CD1c-positive myeloid dendritic cell (primary cell): ENCODE measurements at regions not wholly inside any gene's neighbourhood (a gene's known extent, or its start where the extent isn't known, plus 50 kb on each side); places are given as distances from the start of the nearest gene placed in this dataset.
"Not testable (repeated sequence)": the region's sequence is repeated elsewhere in the genome, so short reads cannot be mapped to it uniquely, and the experiment has no call there.

ENCODE experiments used
- DNase-seq: peaks from one replicate; pipeline ENCODE4 v3.0.0-alpha.2; 2016; ENCODE audit errors: extremely low spot score

DNA sequence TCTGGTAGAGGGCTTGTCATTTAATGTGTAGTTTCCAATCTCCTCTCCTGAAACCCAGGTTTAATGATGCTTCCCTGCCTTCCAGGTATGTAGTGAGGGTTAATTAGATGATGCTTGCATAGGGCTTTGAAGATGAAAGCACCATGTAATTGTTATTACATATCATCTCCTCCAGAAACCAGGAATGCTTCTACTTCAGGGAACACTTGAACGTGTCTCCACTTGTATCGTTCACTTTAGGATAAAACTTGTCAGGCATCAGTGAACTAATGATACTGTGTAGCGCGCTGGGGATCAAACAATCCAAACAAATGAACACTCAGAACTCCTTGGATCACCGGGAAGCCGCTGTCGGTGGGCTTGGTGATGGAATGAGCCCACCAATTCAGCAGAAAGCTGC, 260.9 kb upstream of the FZD8 start:
- DNase-seq, result no peak

DNA sequence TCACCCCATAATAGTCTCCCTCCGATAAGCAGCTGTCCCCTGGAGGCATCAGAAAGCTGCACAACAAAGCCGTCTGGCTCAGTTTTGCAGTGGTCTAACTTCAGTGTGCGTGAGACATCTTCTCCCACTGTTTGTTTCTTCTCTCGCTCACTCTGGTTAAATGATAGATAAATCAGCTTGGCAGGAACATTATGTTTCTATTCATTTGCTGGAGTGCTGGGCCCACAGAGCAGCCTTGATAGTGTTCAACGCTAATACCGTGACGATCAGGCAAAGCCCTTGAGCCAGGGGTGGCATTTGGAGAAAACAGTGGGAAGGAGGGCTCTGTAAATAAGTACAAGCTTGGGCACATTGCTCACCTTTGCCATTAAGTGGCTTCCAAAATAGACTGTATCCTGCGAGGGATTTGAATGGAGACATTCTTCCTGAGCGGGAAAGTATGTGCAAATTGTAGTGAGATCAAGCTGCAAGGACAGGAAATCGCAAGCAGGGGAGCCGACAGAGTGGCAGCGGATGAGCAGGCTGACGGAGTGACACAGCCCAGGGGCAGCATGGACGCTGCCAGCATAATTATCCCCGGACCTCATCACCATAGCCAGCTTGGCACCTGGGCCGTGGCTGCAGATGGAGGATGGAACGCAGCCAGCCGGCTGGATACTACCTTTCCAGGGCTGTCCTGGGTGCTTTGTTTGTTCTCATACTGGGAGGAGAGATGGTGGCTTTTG, 256.8 kb upstream of the FZD8 start:
- DNase-seq, result no peak

DNA sequence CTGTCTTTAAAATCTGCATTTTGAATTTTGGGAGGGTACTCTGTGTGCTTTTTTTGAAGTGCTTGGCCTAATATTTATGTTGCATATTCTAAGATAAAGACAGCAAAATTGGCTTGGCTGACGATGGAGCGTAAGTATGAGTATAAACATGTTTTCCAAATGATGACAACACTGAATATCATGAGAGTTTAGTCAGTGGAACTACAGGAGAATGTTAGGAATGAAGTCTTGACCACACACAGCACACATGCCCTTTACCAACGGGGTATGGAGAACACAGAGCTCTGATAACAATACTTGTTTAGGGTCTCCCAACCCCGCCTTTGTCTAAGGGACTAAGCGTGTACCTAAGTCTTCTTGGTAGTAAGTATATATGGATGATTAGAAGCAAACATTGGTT, 253.9 kb upstream of the FZD8 start:
- no peak for DNase-seq

DNA sequence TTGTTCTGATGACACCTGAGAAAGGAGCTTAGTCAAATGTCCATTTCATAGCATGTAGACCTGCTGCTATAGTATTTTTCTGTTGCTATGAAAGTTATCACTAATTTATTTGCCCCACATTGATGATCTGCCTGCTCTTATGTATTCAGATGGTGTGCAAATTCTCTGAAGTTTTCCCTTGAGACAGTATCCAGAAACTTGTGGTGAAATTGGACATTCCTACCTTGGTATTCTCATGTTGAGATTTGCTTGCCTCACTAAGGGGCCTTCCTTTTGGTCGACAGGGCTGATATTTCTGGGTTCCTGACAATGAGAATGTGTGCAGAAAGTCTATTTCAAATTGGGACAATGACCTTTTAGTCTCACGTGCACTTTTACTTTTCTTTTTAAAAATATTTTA, 253.2 kb upstream of the FZD8 start:
- no peak for DNase-seq

DNA sequence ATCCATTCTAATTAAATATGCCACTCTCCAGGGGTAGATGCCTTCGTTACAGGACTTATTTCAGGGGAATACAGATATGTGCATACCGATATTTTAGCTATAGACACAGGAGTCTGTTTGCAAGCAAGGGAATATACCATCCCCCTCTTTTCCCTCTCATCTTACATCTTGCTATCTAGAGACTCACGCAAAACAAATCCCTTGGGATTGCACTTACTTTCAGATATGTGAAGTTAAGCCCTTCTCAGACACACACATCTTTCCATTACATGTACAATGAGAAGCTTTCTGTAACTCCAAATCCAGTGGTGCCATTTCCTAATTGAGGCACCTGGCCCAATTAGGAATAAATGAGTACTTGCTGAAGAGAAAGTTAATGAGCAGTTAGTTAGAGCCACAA, 250.4 kb upstream of the FZD8 start:
- no peak for DNase-seq

DNA sequence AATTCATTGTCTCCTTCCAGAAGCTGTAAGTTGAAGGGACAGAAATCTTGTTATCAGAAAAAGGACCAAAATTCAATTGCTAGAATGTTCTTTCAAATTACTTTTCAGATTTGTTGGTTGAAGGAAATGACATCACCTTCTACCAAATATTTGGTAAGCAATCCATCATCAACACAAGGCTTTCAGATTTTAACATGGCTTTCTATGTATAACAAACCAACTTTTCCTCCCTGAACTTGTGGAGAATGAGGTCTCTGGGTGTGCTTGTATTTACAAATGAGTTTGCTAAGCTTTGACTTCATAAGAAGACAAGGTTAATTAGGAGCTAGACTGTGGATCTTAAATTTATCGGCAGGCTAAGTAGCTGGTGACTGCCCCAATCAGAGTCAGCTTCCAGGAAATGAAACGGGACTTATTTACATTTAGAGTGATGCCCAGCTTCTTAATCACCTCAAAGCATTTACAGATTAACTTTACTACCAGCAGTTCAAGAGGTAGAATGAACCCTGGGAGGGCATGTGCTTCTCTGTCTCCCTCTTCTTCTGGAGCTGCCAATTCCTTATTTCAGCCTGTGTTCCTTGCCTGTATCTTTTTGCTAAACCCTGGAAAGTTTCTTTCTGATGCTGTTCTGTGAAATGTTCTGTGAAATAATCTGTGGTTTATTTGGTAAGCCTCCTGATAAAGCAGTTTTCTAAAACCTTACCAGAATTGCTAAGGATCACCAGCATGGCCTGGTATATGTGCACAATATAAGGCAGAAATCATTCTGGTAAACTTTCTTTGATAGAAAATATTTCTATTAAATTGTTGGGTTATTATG, 248.8 kb upstream of the FZD8 start:
- DNase-seq, result no peak

DNA sequence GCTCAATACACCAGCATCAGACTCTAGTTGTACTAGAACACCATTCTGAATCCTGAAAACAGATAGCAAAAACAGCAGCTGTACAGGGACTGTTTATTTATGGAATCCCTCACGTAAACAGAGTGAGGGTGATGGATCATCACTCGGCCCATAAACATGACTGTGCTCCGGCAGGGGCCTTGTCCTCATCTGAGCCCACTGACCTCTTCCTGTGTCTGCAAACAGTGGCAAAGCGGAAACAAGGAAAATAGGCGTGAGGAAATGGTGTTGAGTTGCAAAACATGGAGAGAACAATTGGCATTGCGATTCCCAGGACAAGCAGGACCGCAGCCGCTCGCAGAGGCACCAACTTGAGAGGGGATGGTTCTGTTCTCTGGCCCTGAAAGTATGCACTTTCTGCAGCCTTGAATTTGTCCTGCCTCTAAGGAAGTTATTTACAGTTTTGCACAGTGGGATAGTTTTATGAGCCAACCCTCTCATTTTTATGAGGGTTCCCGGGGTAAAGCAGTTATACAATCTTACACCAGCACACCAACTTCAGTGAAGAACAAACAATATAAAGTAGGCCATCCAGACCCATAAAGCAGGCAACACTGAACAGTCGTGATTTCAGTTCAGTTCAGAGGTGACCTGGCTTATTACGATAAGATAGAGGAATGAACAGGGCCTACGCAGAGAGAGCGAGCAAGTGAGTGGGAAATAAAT, 248.0 kb upstream of the FZD8 start:
- DNase-seq, result no peak

DNA sequence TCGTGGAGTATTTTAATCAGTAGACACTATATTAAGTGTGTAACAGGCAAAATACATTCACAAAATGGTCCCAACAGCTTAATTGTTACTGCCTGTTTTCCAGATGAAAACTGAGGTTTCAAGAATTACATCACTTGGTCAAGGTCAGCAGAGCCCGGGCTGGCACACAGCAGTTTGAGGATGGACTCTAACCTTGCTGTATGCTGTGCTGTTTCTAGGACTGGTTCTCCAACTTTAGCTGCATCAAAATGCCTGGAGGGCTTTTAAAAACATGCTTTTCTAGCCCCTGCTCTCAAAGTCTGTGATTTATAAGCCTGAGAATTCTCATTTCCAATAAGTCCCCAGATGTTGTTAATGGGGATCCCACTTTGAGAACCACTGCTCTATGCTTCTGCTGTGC, 247.1 kb upstream of the FZD8 start:
- DNase-seq, result no peak

DNA sequence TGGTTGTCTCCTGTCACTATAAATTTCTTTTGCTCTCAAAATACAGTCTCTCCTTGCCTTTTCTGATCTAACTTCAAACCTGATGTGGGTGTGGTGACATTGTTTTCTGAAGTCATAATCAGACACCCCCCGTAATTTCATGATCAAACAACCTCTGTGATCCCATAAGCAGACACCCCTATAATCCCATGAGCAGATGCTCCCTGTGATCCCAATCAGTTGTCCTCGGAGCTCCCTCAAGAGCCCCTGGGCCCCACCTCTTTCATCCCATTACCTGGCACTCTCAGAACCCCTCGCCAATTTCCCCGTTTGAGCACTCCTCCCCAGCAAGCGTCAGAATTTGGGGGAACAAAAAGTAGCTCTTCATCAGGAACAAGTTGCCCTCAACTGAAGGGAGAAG, 246.3 kb upstream of the FZD8 start:
- DNase-seq, result no peak

DNA sequence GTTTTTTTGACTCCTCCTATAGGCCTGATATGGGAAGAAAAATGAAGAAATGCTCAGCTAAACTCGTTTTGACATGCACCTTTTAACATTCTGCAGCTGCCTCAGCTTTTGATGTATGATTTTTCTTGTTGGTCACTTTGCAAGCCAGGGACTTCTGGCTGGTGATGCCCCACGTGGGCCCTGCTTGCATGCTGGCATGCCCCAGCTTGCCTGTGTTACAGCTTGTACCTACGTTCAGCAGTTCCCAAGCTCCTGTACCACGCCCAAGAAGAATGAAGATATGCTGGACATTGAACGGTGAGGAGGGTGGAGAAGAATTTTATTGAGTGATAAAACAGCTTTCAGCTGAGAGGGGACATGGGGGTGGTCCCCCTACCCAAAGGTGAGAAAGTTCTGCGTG, 245.6 kb upstream of the FZD8 start:
- no peak for DNase-seq

DNA sequence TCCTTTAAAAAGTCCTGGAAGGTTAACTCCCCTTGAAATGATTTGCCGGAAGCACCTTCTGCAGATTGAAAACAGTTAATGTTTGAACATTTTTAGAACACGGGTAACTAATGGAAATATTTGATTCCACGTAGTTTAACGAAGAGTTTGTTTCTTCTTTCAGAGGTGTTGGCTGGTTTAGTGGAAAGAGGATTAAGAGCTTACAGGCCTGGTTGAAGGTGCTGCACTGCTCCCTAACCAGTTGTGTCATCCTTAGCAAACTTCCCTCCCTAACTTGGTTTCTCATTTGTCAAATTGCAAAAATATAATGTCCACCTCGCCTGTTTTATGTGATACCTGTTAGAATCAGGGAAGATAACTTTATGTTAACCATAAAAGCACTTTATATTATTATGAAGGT, 243.0 kb upstream of the FZD8 start:
- DNase-seq, result no peak

DNA sequence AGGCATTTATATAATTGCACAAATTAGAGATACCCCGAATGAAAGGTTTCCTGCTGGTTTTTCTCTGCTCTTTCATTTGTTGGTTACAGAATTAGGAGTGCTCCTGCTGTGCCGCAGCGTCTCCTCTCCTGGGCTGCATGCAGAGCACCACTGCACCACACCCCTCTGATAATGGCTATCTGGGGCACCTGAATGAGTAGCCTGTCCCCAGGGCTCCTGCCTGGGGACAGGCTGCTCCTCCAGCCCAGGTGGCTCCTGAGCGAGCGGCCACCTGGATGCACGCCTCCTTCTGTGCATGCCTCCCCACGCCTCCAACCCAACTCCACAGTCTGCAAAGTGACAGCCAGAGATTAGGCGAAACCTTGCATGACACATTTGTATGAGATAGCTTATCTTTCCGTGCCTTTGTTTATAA, 242.6 kb upstream of the FZD8 start:
- DNase-seq, result no peak

DNA sequence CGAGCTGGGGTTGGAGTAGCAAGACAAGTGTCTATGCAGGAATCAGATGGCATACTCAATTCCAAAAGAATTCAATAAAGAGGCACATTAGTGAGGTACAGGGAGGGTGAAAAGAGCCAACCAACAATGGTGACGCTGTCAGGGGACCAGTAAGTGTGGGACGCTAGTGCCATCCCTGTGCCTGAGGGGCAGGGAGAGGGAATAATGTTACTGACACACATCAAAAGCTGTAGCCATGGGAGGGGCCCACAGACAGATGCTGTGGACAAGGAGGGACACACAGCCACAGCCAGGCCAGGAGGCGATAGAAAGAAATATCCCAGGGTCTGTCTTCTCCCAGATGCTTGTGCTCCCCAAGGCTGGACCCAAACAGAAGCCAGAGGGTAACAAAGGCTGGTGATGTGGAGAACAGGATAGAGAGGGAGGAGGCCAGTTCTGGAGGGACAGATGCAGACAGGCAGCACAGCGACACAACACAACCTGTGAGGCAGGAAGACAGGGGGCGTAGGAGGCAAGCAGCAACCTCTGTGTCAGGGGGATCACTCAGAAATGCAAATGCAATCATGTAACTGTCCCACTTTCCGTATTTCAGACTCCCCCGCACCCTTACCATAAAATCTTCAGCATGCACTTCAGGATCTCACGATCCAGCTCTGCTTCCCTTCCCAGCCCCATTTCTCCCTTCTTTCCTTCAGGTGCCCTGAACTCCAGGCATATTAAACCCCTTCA, 240.5 kb upstream of the FZD8 start:
- DNase-seq, result no peak

DNA sequence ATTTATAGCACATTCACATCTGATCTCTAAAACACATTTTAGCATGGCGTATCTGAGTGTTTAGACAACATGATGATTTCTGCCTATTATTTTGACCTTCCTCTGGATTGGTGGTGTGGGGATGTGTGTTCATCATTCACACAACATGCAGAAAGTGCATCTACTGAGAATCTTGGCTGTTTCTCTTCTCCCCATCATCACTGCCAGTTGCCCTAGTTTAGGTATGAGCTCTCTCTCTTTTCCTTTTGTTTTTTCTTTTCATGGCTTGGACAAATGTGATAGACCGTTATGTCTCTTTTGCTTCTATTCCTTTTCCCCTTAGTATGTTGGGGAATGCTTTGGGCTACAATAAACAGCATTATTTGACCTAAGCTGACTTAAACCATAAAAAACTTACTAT, 239.2 kb upstream of the FZD8 start:
- no peak for DNase-seq

DNA sequence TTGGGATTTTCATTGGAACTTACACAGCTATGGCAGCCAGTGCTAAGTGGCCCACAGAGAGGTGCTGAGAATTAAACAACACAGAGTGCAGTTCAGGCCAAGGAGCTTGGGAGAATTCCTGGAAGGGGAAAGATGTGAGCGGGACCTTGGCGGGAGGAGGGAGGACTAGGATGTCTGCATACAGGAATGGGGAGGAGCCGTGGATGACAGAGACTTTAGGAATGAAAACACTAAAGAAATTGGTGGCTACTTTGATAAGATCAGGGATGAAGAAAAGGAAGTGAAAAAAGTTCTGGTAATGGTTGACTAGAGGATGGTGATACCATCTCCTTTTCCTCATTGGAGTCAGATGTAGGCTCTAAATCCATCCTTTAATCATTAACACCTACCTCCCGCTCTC, 234.2 kb upstream of the FZD8 start:
- no peak for DNase-seq

DNA sequence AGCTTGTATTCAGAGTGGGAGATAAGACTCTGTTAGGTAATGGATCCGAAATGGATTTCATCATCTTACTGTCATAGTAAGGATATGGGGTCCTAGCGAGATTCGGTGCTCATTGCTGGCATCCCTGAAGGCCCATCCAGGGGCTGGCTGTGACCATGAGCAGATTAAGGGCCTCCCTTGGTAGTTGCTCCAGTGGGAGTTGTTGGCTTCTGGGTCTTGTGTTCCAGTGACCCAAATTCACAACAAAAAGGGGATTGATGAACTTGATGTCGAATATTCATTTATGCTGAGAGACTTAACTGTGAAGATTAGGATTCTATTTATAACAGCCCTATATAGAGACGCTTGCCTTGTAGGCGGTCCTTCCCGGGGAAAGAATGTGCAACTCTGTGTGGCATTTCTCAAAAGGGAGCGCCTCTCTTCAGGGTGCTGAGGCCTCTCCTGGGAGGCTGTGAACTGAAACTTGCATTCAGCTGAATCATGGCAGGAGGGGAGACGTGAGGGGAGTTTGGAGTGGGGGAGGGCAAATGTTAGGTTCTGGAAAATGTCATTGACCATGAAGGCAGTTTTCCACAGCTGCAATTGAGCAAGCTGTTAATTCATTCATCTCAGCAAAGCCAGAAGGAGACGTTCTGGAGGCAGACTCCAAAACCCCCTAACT, 233.1 kb upstream of the FZD8 start:
- DNase-seq, result no peak

DNA sequence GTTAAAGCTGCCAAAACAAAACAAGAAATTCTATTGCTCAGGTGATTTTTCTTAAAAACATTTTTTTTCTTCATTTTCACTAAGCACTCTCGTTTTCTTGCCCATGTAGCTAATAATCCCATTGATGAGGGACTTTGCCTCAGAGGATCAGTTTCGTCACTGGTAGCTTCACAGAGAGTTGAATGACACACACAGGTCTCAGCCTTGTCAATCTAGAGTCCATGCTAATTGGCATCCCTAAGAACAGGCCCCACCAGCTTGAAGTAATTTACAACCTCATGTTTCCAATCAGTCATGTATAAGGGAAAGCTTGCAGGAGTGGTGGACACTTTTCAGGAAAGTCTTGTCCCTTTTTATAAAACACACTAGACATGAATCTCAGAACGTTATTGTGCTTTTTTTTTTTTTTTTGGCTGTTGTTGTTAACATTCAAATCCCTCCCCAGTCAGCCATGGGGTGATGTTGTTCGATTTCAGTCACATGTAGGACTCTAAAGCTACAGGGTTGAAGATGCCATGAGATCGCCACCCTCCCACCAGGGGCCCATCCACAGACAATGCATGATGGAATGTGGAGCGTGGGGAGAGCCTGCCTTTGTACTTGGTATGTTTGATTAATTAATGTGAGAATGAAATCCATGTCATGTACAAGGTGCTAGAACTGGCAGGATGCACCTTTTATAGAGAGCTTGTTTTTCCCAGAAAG, 232.4 kb upstream of the FZD8 start:
- DNase-seq, result no peak

DNA sequence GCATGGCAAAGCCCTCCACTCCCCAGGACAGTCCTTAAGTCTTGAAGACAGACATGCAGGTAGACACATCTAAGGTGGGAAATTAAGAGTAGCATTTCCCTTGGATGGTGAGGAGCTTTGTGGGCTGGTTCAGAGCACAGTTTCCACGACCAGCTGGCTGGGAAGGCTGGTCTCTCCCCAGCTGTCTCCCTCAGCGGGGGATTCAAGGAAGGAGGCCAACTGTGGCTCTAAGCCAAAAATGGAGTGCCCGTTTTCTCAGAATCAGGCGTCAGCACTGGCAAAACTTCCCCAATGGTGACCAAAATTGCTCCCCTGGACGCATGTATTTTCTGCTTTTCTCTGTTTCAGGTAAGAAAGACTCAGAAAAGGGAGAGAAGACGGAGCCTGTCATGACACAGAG, 230.6 kb upstream of the FZD8 start:
- DNase-seq, result no peak

DNA sequence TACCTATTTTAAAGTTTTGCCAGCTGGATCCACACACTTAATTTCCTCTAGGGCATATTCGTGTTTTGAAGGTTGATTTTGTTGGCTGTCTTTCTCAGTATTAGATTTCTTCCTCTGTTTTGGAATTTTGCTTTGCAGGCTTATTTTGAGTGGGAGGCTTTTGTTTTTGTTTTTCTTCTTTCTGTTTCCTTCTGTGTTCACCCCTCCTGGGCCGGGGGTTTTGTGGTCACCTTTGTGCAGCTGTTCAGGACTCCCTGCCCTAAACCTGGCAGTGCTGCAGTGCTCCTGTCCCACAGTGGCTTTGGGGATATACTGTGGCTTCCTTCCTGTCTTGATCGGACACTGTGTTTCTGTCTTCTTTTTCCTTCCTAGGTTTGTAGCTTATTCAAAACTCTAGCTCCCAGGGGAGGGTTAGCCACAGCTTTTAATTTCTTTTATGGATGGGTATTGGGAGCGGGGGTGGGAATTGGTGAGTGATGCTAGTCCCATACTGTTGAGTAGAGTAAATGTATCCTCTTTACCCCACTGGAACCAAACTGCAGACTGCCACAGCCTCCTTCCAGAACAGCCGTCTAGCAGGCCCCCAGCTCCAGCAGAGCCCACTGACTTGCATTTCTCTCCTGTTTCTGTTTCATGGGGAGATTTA, 228.7 kb upstream of the FZD8 start:
- DNase-seq, result no peak

DNA sequence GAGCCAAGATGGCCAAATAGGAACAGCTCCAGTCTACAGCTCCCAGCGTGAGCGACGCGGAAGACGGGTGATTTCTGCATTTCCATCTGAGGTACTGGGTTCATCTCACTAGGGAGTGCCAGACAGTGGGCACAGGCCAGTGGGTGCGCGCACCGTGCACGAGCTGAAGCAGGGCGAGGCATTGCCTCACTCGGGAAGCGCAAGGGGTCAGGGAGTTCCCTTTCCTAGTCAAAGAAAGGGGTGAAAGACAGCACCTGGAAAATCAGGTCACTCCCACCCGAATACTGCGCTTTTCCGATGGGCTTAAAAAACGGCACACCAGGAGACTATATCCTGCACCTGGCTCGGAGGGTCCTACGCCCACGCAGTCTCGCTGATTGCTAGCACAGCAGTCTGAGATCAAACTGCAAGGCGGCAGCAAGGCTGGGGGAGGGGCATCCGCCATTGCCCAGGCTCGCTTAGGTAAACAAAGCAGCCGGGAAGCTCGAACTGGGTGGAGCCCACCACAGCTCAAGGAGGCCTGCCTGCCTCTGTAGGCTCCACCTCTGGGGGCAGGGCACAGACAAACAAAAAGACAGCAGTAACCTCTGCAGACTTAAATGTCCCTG, 216.7 kb upstream of the FZD8 start:
- not testable (repeated sequence) for DNase-seq
